H54 (cell line): ENCODE measurements at regions not wholly inside any gene's neighbourhood (a gene's known extent, or its start where the extent isn't known, plus 50 kb on each side); places are given as distances from the start of the nearest gene placed in this dataset.

ENCODE experiments used
- DNase-seq: peaks from one replicate; pipeline ENCODE4 v3.0.0; 2011; ENCODE audit warnings: low spot score, mixed read lengths; ENCODE audit not compliant: insufficient read length
- FAIRE-seq: peaks from 3 replicates; lab custom pipeline; 2011; peaks lifted over from hg19 to GRCh38; lab: Jason Lieb, UNC
- POLR2A ChIP-seq: IDR thresholded peaks from 2 replicates; pipeline ENCODE4 v1.6.1; 2011; ENCODE audit warnings: low read depth, mild to moderate bottlenecking, low read length

GRCh38 chr1:90810681-90811080 lies 93.6 kb upstream of the BARHL2 start:
- TF ChIP-seq POLR2A, result no peak
- DNase-seq (no peak), FAIRE-seq (no peak)

DNA sequence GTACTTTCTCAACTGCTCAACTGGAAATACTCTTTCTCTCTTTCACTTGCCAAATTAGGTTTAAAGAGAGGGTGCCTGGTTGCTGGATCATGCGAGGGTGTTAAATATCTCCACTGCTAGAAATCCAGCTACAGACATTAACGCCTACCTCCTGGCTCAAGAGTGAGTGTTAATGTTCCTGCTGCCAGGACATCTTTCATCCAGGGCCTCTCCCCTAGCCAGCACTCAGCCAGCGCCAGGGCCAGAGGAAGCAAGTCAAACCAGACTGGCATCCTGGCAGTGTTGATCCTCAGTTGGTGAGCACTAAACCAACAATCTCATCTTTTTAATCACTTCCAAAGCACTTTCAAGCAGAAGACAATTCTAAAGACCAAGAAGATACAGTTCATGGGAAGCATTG lies 92.9 kb upstream of the BARHL2 start:
- DNase-seq (no peak), FAIRE-seq (no peak)
- no peak for TF ChIP-seq POLR2A

DNA sequence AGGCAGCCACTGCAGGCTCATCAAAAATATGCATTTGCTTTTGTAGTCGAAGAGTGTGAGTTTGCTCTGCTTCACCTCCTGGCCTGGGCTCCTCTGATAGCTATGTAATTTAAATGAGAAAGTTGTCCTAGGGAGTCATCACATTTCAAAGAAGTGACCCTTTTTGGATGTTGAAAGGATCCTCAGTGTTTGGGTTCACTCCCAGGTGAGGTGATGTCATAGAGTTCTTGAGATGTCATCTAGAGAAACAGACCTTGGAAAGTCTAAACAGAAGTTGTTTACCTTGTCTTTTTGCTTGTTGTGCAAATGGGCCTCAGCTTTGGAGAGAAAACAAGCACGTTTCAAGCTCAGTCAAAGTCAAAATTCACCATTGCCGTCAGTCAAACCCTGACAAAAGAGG lies 92.0 kb upstream of the BARHL2 start:
- no peak for DNase-seq
- no peak for TF ChIP-seq POLR2A
- FAIRE-seq, result no peak

- TF ChIP-seq POLR2A, result no peak
- DNase-seq (no peak), FAIRE-seq (no peak)
Observed at GRCh38 chr1:90807329-90807728, 90.2 kb upstream of the BARHL2 start.

DNA sequence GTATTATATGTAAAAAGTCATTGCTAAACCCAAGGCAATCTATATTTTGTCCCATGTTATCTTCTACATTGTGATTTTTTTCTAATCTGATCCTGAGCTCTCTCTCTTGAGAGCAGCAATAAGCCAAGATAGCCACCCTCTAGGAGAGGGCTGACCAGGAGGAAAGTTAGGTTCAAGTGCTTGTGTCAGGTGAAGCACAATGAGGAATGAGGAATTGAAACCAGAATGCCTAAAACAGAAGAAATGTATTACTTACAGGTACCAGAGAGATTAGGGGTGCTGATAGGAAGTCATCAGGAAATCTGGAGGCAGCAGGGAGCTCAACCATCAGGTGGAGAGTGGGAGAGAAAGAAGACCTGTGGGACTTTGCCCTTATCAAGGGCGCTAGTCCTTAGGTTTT lies 85.5 kb upstream of the BARHL2 start:
- TF ChIP-seq POLR2A, result no peak
- DNase-seq (no peak), FAIRE-seq (no peak)

DNA sequence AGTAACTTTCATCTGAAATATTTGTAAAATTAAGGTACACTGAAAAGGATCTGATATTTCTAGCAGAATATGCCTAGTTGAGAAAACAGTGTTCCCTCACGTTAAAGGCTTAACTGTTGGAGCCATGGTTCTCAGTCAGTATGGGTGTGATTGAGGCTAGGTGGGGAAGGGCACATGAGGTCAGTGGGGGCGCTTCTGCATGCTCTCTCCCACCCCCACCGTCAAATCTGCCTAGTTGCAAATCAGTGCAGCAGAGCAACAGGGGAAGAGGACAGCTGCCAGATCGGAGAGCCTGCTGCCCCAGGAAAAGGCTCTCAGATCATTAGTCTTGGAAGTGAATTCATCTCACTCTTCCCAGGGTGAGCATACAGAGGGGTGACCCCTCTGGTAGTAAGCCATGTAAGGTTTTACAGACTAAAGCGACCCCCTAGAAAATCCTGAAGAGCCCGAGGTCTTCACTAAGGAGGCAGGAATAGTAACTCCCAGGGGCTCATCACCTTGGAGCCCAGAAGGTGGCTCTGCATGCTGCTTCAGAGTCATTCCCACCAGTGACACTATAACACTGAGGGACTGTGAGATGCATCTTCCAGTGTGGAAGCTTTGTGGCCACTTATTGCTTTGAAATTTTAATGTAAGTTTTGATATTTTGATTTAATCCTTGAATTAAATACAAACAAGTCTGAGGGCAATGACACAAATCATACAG lies 83.1 kb upstream of the BARHL2 start:
- no peak for FAIRE-seq
- no peak for TF ChIP-seq POLR2A
- no peak for DNase-seq

DNA sequence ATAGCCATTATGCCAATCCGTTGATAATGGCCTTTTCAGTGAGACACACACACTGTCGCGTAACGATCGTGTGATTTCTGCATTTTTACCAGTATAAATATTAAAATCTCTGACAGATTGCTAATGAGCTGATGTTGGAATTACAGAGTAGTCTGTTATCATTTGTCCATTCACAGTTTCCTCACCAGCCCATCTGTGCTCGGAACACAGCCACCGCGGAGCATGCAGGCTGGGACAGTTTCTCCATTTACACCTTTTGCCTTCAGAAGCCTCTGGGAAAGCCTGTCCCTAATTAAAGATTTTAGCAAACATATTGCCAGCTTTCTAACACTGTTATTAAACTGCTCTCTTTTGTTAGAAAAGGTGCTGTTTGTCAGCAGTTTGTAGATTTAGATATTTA lies 82.2 kb upstream of the BARHL2 start:
- TF ChIP-seq POLR2A, result no peak

DNA sequence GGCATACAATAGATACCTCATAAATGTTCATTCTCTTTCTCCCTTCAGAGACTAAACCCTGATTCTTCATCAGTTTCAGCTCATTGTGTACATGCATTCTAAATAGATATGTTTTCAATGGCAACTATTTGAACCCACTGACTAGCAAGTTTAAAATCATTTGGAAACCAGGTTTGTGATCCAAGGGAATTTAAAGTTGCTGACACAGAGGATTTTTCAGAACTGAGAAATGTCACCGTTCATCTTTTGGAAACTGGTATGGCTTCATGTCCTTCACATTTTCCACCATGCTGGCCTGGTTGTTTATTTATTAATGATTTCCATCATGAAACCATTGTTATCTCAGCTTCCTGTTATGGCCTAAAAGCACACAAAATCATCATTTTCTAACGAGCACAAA lies 81.8 kb upstream of the BARHL2 start:
- DNase-seq, result no peak
- no peak for TF ChIP-seq POLR2A
- no peak for FAIRE-seq

More for the DNA sequence above, 82.2 kb upstream of the BARHL2 start:
- DNase-seq (no peak), FAIRE-seq (no peak)

DNA sequence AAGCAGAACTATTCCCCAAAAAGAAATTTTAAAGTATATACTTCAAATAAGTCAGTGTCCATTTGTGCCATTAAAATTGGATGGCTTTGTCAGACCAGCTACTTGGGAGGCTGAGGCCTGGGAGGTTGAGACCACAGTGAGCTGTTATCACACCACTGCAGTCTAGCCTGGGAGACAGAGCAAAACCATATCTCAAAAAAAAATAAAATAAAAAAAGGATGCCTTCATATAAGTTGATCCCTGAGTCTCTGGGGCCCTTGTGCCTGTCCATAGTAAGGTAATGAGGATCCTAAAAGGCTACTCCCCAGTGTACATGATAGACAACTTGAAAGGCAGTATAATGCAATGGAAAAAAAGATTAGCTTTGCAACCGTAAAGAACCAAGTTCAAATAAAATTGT lies 81.2 kb upstream of the BARHL2 start:
- DNase-seq, result no peak
- FAIRE-seq, result no peak

DNA sequence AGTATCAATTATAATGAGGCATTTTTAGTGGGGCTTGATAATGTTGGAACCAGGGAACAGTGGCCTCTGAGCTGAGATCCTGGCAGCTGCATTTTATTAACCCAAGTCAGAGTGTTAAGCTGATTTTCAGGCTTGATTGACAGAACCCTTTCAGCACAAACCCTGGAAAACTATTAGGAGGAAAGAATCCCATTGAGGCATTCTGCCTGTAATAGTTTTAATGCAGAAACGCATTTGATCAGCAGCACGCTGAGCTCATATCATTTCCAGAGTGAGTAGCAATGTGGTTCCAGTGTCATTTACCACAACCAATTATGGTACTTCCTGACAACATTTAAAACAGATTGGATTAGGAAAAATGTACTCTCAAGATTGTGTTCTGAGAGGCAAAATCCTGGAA lies 78.3 kb upstream of the BARHL2 start:
- no peak for DNase-seq
- no peak for FAIRE-seq
- TF ChIP-seq POLR2A, result no peak

More for the DNA sequence above, 81.2 kb upstream of the BARHL2 start:
- no peak for TF ChIP-seq POLR2A

DNA sequence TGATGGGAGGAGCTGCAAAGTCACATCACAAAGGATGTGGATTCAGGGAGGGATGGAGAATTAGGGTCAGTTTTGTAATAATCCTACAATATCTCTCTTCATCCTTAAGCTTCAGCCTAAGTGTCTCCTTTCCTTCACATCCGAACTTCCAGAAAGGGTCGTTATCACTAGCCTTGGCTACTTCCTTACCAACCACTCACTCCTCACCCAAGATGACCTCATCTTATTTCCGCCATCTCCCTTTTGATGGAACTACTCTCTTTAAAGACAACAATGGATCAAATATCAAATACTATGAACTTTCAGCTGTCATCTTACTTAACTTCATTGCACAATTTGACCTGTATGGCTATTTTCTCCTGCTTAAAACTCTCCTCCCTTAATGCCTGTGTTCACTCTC lies 69.6 kb upstream of the BARHL2 start:
- FAIRE-seq, result no peak
- no peak for DNase-seq
- no peak for TF ChIP-seq POLR2A

DNA sequence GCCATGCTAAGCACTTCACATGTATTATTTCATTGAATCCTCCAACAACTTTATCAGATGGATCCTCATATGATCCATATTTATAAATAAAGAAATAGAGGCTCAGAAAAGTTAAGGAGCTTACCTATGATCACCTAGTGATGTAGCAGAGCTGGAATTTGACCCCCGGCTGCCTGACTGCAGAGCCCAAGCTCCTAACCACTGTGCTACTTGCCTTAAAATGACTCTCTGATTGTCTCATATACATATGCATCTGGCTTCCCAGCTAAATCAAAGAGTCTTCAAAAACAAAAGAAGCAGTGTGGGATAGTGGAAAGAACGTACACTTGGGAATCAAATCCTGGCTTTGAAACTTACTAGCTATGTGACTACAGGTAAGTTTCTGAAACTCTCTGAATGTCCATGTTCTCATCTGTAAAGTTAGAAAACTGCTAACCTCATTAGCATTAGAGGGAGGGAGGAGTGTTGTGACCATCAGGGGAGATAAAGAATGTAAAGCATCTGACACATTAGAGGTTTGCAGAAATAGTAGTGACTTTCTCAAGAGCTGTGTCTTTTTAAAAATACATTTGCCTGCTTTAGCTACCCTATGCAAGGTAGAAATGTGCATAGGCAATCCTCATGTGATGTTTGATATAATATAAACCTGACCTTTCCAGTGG lies 67.2 kb upstream of the BARHL2 start:
- no peak for DNase-seq
- FAIRE-seq, result no peak
- TF ChIP-seq POLR2A, result no peak

DNA sequence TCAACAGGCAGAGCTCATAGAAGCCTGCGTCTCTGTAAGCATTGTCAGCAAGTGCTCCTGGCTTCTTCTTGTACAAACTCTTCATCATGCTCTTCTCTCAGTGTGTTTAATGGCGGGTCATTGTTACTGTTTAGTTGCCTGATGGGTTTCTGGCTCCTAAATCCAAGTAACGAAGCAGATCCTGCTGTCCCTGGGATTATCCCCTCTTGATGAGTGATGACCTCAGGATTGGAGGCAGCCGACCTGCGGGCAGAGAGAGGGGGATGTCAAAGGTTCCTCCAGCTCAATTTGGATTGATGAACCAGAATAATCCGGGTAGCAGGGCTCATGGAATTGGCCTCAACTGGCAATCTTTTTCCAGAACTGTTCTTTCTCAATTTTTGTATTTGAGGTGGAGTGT lies 66.1 kb upstream of the BARHL2 start:
- no peak for DNase-seq
- FAIRE-seq, result no peak
- no peak for TF ChIP-seq POLR2A

DNA sequence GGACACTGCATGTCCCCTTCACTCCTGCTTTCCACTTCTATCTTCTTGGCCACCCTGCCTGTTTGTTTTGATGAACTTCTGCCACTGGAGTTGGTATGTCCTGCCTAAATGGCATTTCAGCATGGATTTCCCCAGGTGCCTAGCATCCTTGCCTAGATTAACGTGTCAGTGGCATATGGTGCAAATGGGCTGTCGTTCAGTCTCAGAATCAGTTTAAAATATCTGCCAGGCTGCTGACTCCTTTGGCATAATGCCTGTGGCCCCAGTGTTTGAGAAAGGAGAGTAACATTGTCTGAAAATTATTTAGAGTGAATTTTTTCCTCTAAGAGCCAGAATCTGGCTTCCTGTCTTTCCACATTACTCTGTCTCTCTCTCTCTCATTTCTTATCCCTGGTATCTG lies 64.9 kb upstream of the BARHL2 start:
- DNase-seq (no peak), FAIRE-seq (no peak)
- TF ChIP-seq POLR2A, result no peak

- no peak for FAIRE-seq
- no peak for TF ChIP-seq POLR2A
Observed at GRCh38 chr1:90781534-90781933, 64.4 kb upstream of the BARHL2 start.

DNA sequence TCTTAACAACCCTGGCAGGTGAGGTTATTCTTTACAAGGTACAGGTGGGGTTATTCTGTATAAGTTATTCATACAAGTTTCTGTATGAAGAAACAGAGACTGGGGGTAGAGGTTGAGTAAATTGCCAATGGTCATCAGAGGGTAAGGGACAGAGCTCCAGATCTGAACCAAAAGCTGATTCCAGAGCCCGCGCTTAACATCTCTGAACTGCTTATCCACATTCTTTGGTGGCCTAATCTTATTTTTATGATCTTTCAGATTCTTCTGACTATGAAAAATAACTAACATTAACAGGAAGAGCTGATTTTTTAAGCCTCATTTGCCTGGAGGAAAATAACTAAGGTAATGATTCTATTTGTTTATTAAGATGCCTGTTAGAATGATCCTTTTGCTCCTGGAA lies 63.9 kb upstream of the BARHL2 start:
- no peak for TF ChIP-seq POLR2A
- FAIRE-seq, result no peak
- no peak for DNase-seq

More at GRCh38 chr1:90781534-90781933, 64.4 kb upstream of the BARHL2 start:
- DNase-seq, result no peak
